SK-N-SH (cell line): ENCODE measurements at regions not wholly inside any gene's neighbourhood (a gene's known extent, or its start where the extent isn't known, plus 50 kb on each side); places are given as distances from the start of the nearest gene placed in this dataset.

Experiments used
- CTCF ChIA-PET: fragments of 300-600, 350-600 bp; formaldehyde crosslinking; extraction: SDS; loops from one replicate; lab custom pipeline; 2021; lab: Yijun Ruan, JAX
- POLR2A ChIA-PET: fragments of 350-600 bp; sonication (Branson Sonifier 250); formaldehyde crosslinking; extraction: SDS; loops from one replicate; lab custom pipeline; 2020; ENCODE audit warnings: antibody characterized with exemption, inconsistent platforms; lab: Yijun Ruan, JAX
- DNase-seq: peaks from one replicate; pipeline ENCODE4 v3.0.0; 2012
- H2AFZ ChIP-seq: fragments of 200-600 bp; sonication (generic); 2 replicates; pipeline ENCODE4 v1.8.1; 2016; ENCODE audit warnings: antibody characterized with exemption, mild to moderate bottlenecking, low read depth
- H3F3A ChIP-seq: fragments of 200-600 bp; sonication (generic); replicated peaks from 2 replicates; pipeline ENCODE3; 2016; ENCODE audit warnings: antibody characterized with exemption, mild to moderate bottlenecking; ENCODE audit not compliant: insufficient read depth
- H3K27ac ChIP-seq, 2 experiments: fragments of 200-500 bp in 1 of 2; fragments of 200-600 bp in 1 of 2; sonication (Bioruptor generic) in 1 of 2; sonication (generic), shearing (Covaris generic) in 1 of 2; 2 replicates each; pipeline versions ENCODE4 v1.5.1 to v1.6.1; 2014 to 2016; ENCODE audit warnings: low read depth in 2 of 2, inconsistent platforms in 1 of 2, low read length in 1 of 2, mild to moderate bottlenecking in 1 of 2, mixed read lengths in 1 of 2
- H3K27me3 ChIP-seq: fragments of 200-600 bp; sonication (generic), shearing (Covaris generic); 2 replicates; pipeline ENCODE4 v1.6.1; 2016; ENCODE audit warnings: mixed run types; ENCODE audit not compliant: insufficient read depth
- H3K36me3 ChIP-seq, 2 experiments: fragments of 200-500 bp in 1 of 2; fragments of 200-600 bp in 1 of 2; sonication (Bioruptor generic) in 1 of 2; sonication (generic) in 1 of 2; replicated peaks in 1 of 2; 2 replicates each; pipeline versions ENCODE3 to v1.5.1; 2014 to 2016; ENCODE audit warnings: low read length in 1 of 2, mild to moderate bottlenecking in 1 of 2; ENCODE audit not compliant: insufficient read depth in 2 of 2, control insufficient read depth in 1 of 2
- H3K4me1 ChIP-seq, 2 experiments: fragments of 200-500 bp in 1 of 2; fragments of 200-600 bp in 1 of 2; sonication (Bioruptor generic) in 1 of 2; sonication (generic), shearing (Covaris generic) in 1 of 2; 2 replicates each; pipeline versions ENCODE4 v1.5.1 to v1.6.1; 2014 to 2016; ENCODE audit warnings: low read depth in 1 of 2, low read length in 1 of 2, mixed run types in 1 of 2; ENCODE audit not compliant: insufficient read depth in 2 of 2, control insufficient read depth in 1 of 2
- H3K4me2 ChIP-seq: fragments of 200-600 bp; sonication (generic), shearing (Covaris generic); 2 replicates; pipeline ENCODE4 v1.6.1; 2017; ENCODE audit warnings: mixed run types
- H3K4me3 ChIP-seq, 2 experiments: fragments of 200-500 bp in 1 of 2; fragments of 200-600 bp in 1 of 2; sonication (Bioruptor generic) in 1 of 2; sonication (generic), shearing (Covaris generic) in 1 of 2; 2 replicates each; pipeline versions ENCODE4 v1.5.1 to v1.8.1; 2014 to 2016; ENCODE audit warnings: low read depth in 2 of 2, inconsistent platforms in 1 of 2, low read length in 1 of 2, mild to moderate bottlenecking in 1 of 2, mixed read lengths in 1 of 2, moderate library complexity in 1 of 2
- H3K79me2 ChIP-seq: fragments of 200-600 bp; sonication (generic); 2 replicates; pipeline ENCODE4 v1.8.1; 2017; ENCODE audit warnings: mild to moderate bottlenecking; ENCODE audit not compliant: insufficient read depth
- H3K9ac ChIP-seq: fragments of 200-600 bp; sonication (generic); 2 replicates; pipeline ENCODE4 v1.6.1; 2017; ENCODE audit warnings: mixed run types
- H3K9me2 ChIP-seq: fragments of 200-600 bp; sonication (generic); 2 replicates; pipeline ENCODE4 v1.6.1; 2017; ENCODE audit warnings: mixed run types
- H3K9me3 ChIP-seq: fragments of 200-600 bp; sonication (generic); 2 replicates; pipeline ENCODE4 v1.6.1; 2017; ENCODE audit warnings: mixed run types, mild to moderate bottlenecking, moderate library complexity
- H4K20me1 ChIP-seq: fragments of 200-600 bp; sonication (generic); 2 replicates; pipeline ENCODE4 v1.6.1; 2017; ENCODE audit warnings: mild to moderate bottlenecking, mixed run types; ENCODE audit not compliant: insufficient read depth
- EP300 ChIP-seq, 2 experiments: IDR thresholded peaks; 2 replicates each; pipeline versions ENCODE4 v1.4.0 to v1.6.1; 2012; ENCODE audit warnings: borderline replicate concordance in 1 of 2, low read depth in 1 of 2, low read length in 1 of 2
- EZH2phosphoT487 ChIP-seq: fragments of 200-600 bp; sonication (generic); IDR thresholded peaks from 2 replicates; pipeline ENCODE4 v1.6.1; 2017; ENCODE audit warnings: low read depth, mixed run types, mild to moderate bottlenecking, antibody characterized with exemption, moderate library complexity, borderline replicate concordance
- FOSL2 ChIP-seq: IDR thresholded peaks from 2 replicates; pipeline ENCODE4 v1.4.0; 2012; ENCODE audit warnings: low read depth, mild to moderate bottlenecking, moderate library complexity, borderline replicate concordance
- FOXM1 ChIP-seq: IDR thresholded peaks from 2 replicates; pipeline ENCODE4 v1.4.0; 2012; ENCODE audit warnings: low read depth, mild to moderate bottlenecking
- GATA2 ChIP-seq: sonication (generic); formaldehyde crosslinking; IDR thresholded peaks from 2 replicates; pipeline ENCODE4 v1.5.0; 2020; ENCODE audit warnings: mild to moderate bottlenecking, missing genetic modification reagents
- JUND ChIP-seq: IDR thresholded peaks from 2 replicates; pipeline ENCODE4 v1.4.0; 2012
- MEF2A ChIP-seq: IDR thresholded peaks from 2 replicates; pipeline ENCODE4 v1.4.0; 2012; ENCODE audit warnings: low read depth, borderline replicate concordance
- MXI1 ChIP-seq: IDR thresholded peaks from 2 replicates; pipeline ENCODE4 v1.6.1; 2012; ENCODE audit warnings: mild to moderate bottlenecking, low read depth, low read length, improper control_type of control experiment
- NFIC ChIP-seq: IDR thresholded peaks from 2 replicates; pipeline ENCODE4 v1.4.0; 2012; ENCODE audit warnings: borderline replicate concordance
- POLR2AphosphoS5 ChIP-seq: IDR thresholded peaks from 2 replicates; pipeline ENCODE4 v1.6.1; 2012; ENCODE audit warnings: low read depth, low read length
- RCOR1 ChIP-seq: fragments of 150-350 bp; IDR thresholded peaks from 2 replicates; pipeline ENCODE4 v1.6.1; 2017; ENCODE audit warnings: antibody characterized with exemption, low read length
- SMC3 ChIP-seq: IDR thresholded peaks from 2 replicates; pipeline ENCODE4 v1.6.1; 2012; ENCODE audit warnings: low read depth, low read length, improper control_type of control experiment
- TCF12 ChIP-seq: IDR thresholded peaks from 2 replicates; pipeline ENCODE4 v1.4.0; 2012
- TEAD4 ChIP-seq: IDR thresholded peaks from 2 replicates; pipeline ENCODE4 v1.4.0; 2012; ENCODE audit warnings: mild to moderate bottlenecking, borderline replicate concordance; ENCODE audit not compliant: insufficient read depth
- ZBTB33 ChIP-seq: IDR thresholded peaks from 2 replicates; pipeline ENCODE4 v1.4.0; 2012; ENCODE audit warnings: low read depth, borderline replicate concordance
- WGBS: methylation state at CpG from one replicate; pipeline ENCODE4 v1.1.6; 2017; ENCODE audit warnings: low lambda C conversion rate; 5-methylcytosine and 5-hydroxymethylcytosine counted together
- TF ChIP-seq, protein P1 (sequence below): fragments of 200-600 bp; sonication (generic); IDR thresholded peaks from 2 replicates; pipeline ENCODE4 v1.6.1; 2017; ENCODE audit warnings: antibody characterized with exemption, mild to moderate bottlenecking, moderate library complexity
- TF ChIP-seq, protein P2 (sequence below): IDR thresholded peaks from 2 replicates; pipeline ENCODE4; 2012

DNA sequence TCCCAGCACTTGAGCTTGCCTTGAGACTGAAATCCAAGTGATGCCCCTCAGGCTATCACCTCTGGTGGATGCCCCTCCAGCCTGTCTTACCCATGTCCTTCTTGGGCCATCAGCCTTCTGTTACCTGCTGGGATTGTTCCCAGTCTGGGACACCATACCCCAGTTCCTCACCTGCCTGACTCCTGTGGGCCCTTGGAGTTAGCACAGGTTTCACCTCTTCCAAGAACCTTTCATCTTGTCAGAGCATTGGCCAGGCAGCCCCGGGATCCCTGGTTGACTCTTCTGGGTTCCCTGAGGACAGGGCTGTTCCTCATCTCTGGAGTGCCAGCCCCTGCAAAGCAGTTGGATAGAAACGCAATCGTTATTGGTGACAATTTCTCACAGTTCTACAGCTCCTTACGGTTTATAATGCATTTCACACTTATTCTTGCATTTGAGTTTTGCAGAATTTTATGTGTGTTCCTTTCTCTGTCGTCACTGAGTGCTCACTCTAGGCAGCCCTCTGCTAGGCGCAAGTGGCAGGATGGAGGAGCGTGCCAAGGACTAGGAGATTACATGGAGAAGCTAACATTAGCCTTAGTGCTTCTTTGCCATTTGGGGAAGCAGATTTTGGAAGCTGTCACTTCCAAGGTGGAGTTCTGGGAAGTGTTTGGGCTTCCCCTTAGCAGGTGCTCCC, 139.7 kb downstream of the DDX1 start (continued):
- TF ChIP-seq, protein P1, sequence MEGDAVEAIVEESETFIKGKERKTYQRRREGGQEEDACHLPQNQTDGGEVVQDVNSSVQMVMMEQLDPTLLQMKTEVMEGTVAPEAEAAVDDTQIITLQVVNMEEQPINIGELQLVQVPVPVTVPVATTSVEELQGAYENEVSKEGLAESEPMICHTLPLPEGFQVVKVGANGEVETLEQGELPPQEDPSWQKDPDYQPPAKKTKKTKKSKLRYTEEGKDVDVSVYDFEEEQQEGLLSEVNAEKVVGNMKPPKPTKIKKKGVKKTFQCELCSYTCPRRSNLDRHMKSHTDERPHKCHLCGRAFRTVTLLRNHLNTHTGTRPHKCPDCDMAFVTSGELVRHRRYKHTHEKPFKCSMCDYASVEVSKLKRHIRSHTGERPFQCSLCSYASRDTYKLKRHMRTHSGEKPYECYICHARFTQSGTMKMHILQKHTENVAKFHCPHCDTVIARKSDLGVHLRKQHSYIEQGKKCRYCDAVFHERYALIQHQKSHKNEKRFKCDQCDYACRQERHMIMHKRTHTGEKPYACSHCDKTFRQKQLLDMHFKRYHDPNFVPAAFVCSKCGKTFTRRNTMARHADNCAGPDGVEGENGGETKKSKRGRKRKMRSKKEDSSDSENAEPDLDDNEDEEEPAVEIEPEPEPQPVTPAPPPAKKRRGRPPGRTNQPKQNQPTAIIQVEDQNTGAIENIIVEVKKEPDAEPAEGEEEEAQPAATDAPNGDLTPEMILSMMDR: no peak
- TF ChIP-seq GATA2 (CRISPR knock-in tag): no peak

- Histone ChIP-seq H3K36me3 (no peaks in the 10 kb centered on the region), H3K4me1 (peaks cover 0 to 39% of the 10 kb centered on the region in 2 experiments; a peak in 2 of 4 replicates), H3K9me2 (no peaks in the 10 kb centered on the region), H3K4me2 (no peak overlapping the region), H4K20me1 (no peaks in the 10 kb centered on the region), H3K27ac (no peak overlapping the region), H3K9me3 (no peaks in the 10 kb centered on the region)
- WGBS: 36% methylated on average over 1 of the region's 1 CpG
- no peak for DNase-seq
- TF ChIP-seq TEAD4 (no peak), MXI1 (no peak), EP300 (IDR thresholded peaks at IDR 0.05; ENCODE audit: borderline replicate concordance in 1 of 2, low read depth in 1 of 2, low read length in 1 of 2) (no peak), EZH2phosphoT487 (no peak), JUND (no peak), FOXM1 (no peak), ZBTB33 (no peak), TCF12 (no peak), RCOR1 (no peak), FOSL2 (no peak), NFIC (no peak), POLR2AphosphoS5 (no peak), MEF2A (no peak), SMC3 (no peak)
- TF ChIP-seq, protein P2, sequence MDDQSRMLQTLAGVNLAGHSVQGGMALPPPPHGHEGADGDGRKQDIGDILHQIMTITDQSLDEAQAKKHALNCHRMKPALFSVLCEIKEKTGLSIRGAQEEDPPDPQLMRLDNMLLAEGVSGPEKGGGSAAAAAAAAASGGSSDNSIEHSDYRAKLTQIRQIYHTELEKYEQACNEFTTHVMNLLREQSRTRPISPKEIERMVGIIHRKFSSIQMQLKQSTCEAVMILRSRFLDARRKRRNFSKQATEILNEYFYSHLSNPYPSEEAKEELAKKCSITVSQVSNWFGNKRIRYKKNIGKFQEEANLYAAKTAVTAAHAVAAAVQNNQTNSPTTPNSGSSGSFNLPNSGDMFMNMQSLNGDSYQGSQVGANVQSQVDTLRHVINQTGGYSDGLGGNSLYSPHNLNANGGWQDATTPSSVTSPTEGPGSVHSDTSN: no peak
- TF ChIP-seq, all 33 proteins: peak for 0
- H3F3A ChIP-seq: no peaks in the 10 kb centered on the region
- H3K4me3 ChIP-seq: no peak overlapping the region
- no peaks in the 10 kb centered on the region for H3K79me2 ChIP-seq
- H3K9ac ChIP-seq: no peak overlapping the region
- CTCF ChIA-PET: interaction anchor here (1.2 to 2.2 kb wide), 5 partner anchors 8 to 207 kb away, joined by 3 to 7 read pairs (median 4); no protein-coding TSS in a partner anchor
- POLR2A ChIA-PET: interaction anchor here (1.4 kb wide), 1 partner anchor 112 kb away, joined by 3 read pairs; no protein-coding TSS in a partner anchor
- H2AFZ ChIP-seq: no peak overlapping the region
- H3K27me3 ChIP-seq: no peaks in the 10 kb centered on the region
Measured at GRCh38 chr2:15731889-15732271, 140.2 kb downstream of the DDX1 start.
